GM19438 (cell line): ENCODE measurements at regions not wholly inside any gene's neighbourhood (a gene's known extent, or its start where the extent isn't known, plus 50 kb on each side); places are given as distances from the start of the nearest gene placed in this dataset.
"Not testable (repeated sequence)": the region's sequence is repeated elsewhere in the genome, so short reads cannot be mapped to it uniquely, and the experiment has no call there.

Experiments used
- ATAC-seq: cut with Tn5 transposase; IDR thresholded peaks from one replicate; pipeline ENCODE4 v1.9.1; 2021; ENCODE audit warnings: low read depth; ENCODE audit not compliant: unreplicated experiment

DNA sequence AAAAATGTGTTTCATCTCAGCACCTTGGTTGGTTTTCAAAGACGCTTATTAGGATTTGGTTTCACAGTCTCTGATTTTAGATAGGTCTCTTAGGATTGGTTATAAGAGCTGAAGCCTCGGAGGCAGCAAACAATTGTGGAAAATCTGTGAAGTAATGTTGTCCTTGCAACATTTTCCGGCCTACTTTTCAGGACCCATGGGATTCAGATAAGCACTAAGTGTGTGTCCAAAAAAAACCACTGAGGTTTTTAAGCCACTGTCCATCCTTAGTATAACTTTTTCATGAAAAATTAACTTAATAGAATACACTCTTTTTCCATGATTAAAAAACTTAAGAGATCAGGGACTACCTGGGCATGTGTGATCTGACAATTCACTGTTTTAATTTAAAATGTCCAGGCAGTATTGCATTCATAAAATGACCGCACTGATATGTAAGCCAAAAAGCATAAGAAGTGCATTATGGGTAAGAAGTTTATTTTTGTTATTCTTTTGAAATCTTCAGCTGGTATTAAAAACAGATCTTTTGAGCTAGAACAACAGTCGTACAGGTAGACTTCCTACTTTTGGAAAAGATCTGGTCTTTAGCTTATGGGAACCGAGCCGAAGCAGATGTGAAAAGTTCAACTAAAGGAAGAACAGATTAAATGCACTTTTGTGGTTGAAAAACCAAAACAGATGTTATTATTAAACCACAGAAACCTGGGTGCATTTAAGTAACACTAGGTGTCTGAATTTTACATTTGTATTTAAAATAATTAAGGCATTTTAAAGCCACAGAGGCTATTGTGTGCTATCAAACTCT lies 479.4 kb upstream of the ZEB2 start:
- no peak for ATAC-seq

GRCh38 chr2:144998435-144998834 lies 478.5 kb upstream of the ZEB2 start:
- no peak for ATAC-seq

- ATAC-seq: no peak
These were observed 476.4 kb upstream of the ZEB2 start for GRCh38 chr2:144996225-144996795.

GRCh38 chr2:144995482-144995881 lies 475.6 kb upstream of the ZEB2 start:
- no peak for ATAC-seq

- no peak for ATAC-seq
These were observed 470.7 kb upstream of the ZEB2 start for GRCh38 chr2:144990661-144991060.

DNA sequence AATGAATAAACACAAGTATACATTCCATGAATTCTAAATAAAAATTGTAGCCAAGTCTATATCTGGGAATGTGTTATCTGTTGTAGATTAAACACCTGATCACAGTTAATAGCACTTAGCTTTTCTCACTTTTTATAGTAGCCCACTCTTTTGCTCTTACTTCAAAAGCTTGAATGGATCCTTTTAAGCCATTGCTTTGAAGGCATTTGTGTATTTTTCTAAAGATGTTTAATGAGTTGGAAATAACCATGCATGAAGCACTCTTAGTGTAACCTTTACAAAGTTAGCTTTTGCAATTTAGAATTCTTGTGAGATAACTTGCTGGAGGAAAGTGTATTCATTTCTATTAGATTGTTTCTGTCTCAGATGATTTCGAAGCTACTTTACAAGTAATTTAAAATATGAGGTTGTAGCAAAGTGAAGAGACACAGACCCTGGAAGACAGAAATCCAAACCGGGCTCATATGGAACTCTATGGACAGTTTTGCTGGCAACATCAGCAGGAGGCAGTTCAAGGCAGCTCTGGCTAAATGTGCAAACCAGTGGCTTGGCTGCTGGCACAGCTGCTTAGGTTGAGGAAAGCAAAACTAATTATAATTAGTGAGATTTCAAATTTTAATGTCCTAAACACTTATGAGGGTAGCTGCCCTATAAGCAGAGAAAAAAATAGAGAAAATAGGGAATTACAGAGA lies 469.8 kb upstream of the ZEB2 start:
- no peak for ATAC-seq

DNA sequence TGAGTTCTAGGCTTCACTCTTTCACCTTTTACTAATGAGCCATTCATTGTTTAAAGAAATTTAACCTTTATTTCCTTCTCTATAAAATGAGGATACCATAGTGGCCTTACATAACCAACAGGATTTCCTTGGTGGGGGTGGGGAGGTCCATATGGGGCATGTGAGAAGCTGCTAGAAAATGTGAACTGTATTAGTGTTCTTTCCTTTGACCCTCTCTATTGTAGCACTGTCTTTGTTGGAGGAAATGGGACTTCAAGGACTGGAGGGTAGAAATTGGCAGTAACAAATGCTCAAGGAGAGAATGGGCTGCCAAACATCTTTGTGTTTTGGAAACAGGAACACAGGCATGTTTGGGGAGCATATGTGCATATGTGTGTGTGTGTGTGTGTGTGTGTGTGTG lies 468.7 kb upstream of the ZEB2 start:
- no peak for ATAC-seq

DNA sequence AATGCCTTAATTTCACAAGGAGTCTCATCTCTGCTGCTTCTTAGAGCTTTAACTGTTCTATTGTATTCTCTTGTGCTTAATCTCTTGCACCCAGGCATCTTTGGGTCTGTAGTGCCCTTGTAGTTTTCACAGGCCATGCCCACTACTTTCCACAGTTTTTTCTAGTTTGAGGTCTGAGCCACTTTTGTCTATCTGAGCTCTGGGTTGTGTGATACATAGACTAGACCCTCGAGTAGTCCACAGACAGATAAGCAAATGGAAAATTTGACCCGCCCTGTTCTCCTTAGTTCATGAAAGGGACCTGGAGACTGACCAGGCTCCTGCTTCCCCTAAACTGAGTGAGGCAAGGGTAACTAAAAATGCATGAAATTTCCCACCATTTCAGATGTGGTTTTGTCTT lies 466.8 kb upstream of the ZEB2 start:
- ATAC-seq: no peak

DNA sequence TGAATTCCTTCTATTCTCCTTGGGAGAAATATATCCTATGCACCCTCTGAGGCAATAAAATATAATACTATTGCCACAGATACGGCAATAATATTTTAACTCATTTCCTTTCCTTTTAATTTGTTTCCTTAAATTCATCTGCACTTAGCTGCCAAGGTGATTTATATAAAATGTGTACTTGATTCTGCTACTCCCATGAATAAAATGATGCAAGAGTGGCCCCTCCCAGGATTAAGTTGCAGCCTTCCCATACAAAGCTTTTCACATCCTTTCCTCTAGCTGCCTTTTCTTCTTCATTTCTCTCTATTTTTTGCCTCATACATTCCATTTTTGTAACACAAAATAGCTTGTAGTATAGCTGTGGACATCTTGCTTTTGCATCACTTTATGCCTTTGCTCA lies 464.1 kb upstream of the ZEB2 start:
- no peak for ATAC-seq

GRCh38 chr2:144983107-144983506 lies 463.2 kb upstream of the ZEB2 start:
- ATAC-seq: no peak

- ATAC-seq: no peak
These were observed 462.6 kb upstream of the ZEB2 start for GRCh38 chr2:144982481-144982880.

DNA sequence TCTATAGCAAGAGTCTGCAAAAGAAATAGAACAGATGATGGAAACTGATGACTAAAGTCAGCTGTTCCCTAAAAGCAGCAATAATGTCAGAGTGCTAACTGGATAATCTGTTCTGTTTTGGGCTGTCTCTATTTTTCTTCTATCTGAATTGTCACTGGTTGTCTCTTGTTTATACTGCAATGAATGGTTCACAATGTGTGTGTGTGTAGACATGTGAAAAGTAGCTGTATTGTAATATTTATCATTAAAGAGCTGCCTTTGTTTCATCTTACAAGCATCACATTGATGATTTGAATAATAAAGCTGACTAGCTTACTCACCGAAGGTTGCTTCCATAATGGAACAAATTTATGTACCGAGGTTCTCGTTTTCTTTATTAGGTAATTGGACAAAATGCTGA lies 456.0 kb upstream of the ZEB2 start:
- ATAC-seq: no peak

DNA sequence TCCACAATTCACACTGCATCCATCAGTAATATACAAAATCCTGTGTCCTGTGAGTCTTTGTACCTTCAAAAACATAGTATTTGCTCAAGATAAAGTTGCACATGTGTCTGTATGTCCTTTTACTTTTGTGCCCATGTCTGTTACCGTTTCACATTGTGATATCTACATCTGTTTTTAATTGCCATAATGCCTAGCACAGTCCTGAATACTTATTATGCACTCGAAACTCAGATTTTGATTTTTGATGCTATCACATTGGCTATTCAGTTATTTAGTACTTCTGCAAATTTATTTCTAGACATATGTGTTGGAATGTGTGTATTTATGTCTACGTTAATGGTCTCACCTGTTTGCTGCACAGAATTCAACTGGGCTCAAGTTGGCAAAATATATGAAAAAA lies 452.8 kb upstream of the ZEB2 start:
- no peak for ATAC-seq

GRCh38 chr2:144971786-144972335 lies 451.9 kb upstream of the ZEB2 start:
- no peak for ATAC-seq

GRCh38 chr2:144970410-144970809 lies 450.5 kb upstream of the ZEB2 start:
- not testable (repeated sequence) for ATAC-seq

DNA sequence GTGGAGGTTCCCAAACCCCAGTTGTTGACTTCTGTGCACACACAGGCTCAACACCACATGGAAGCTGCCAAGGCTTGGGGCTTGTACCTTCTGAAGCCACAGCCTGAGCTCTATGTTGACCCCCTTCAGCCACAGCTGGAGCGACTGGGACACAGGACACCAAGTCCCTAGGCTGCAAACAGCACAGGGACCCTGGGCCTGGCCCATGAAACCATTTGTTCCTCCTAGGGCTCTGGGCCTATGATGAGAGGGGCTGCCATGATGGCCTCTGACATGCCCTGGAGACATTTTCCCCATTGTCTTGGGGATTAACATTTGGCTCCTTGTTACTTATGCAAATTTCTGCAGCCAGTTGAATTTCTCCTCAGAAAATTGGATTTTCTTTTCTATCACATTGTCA lies 449.6 kb upstream of the ZEB2 start:
- not testable (repeated sequence) for ATAC-seq

DNA sequence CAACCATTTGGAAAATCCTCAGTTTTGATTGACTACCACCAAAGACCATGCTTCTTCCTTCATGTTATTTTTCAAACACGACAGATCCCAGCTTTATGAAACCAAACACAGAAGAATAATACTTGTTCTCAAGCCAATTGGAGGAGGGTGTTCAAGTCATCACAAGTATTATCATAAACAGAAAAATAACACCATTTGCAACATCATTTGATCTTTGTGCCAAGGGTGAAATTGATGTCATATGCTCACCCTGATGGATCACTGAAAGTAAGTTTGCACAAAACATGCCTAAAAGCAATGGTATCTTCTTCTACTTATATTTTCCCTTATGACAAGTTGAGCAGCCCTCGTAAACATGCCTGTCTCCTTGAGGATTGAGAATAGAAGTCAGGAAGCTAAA lies 448.0 kb upstream of the ZEB2 start:
- ATAC-seq: no peak

- ATAC-seq: no peak
These were observed 445.3 kb upstream of the ZEB2 start for GRCh38 chr2:144965172-144965571.

GRCh38 chr2:144963031-144963430 lies 443.1 kb upstream of the ZEB2 start:
- ATAC-seq: no peak

GRCh38 chr2:144959416-144959815 lies 439.5 kb upstream of the ZEB2 start:
- ATAC-seq: no peak

DNA sequence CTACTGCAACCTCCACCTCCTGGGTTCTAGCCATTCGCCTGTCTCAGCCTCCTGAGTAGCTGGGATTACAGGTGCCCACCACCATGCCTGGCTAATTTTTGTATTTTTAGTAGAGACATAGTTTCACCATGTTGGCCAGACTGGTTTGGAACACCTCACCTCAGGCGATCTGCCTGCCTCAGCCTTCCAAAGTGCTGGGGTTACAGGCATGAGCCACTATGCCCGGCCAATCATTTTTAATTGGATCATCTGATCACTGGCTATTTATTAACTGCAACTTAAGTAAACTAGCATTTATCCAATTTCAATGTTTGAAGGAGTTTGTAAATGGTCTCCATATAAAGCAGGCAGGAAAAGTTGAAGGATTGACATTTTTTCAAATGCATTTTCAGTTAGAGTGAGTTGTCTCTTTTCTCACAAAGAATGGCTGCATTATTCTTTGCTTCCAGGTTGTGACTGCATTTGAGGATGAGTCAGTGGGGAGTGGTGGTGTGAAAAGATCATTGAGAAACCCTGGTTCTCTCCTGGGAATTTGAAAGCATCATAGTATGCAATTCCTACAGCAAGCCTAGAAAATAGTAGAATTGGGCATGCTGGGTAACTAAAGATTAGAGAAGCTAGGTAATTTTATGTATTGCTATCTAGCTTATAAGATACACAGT lies 431.1 kb upstream of the ZEB2 start:
- no peak for ATAC-seq
